Liver (tissue), 3 donors: ENCODE measurements at regions not wholly inside any gene's neighbourhood (a gene's known extent, or its start where the extent isn't known, plus 50 kb on each side); places are given as distances from the start of the nearest gene placed in this dataset.

Experiments used
- ATF3 ChIP-seq: IDR thresholded peaks from 2 replicates; pipeline ENCODE4 v1.6.1; 2016; ENCODE audit warnings: antibody characterized with exemption
- CTCF ChIP-seq: fragments of 150-350 bp; IDR thresholded peaks from 2 replicates; pipeline ENCODE4 v1.5.1; 2017; ENCODE audit warnings: improper control_type of control experiment, low read depth, low read length; ENCODE audit not compliant: missing input control
- GABPA ChIP-seq, 2 donors: IDR thresholded peaks in 1 of 2; conservative IDR thresholded peaks in 1 of 2; 2 replicates each; pipeline ENCODE4 v1.6.1; 2016; ENCODE audit warnings: antibody characterized with exemption in 2 of 2, mild to moderate bottlenecking in 1 of 2, moderate library complexity in 1 of 2
- HNF4A ChIP-seq, 2 donors: conservative IDR thresholded peaks; 2 replicates each; pipeline ENCODE4 v1.6.1; 2016; ENCODE audit warnings: antibody characterized with exemption in 2 of 2, mild to moderate bottlenecking in 2 of 2
- MAX ChIP-seq: IDR thresholded peaks from 2 replicates; pipeline ENCODE4 v1.6.1; 2016; ENCODE audit warnings: antibody characterized with exemption
- RAD21 ChIP-seq, 2 donors: IDR thresholded peaks; 2 replicates each; pipeline ENCODE4 v1.6.1; 2016; ENCODE audit warnings: antibody characterized with exemption in 2 of 2, mild to moderate bottlenecking in 2 of 2
- REST ChIP-seq: IDR thresholded peaks from 2 replicates; pipeline ENCODE4 v1.6.1; 2016; ENCODE audit warnings: antibody characterized with exemption, mild to moderate bottlenecking
- SP1 ChIP-seq: IDR thresholded peaks from 2 replicates; pipeline ENCODE4 v1.6.1; 2018; ENCODE audit warnings: antibody characterized with exemption, mild to moderate bottlenecking
- TAF1 ChIP-seq: conservative IDR thresholded peaks from 2 replicates; pipeline ENCODE4 v1.6.1; 2016; ENCODE audit warnings: antibody characterized with exemption, mild to moderate bottlenecking
- ZBTB33 ChIP-seq: IDR thresholded peaks from 2 replicates; pipeline ENCODE4 v1.6.1; 2016; ENCODE audit warnings: antibody characterized with exemption
- donor health status: healthy.
- donor health status: healthy.

GRCh38 chr2:234650911-234651310 lies 154.0 kb upstream of the ARL4C start:
- TF ChIP-seq CTCF (no peak), REST (no peak), GABPA (IDR thresholded peaks at IDR 0.05 in 1 of 2, conservative IDR thresholded peaks at IDR 0.05 in 1 of 2) (no peak), TAF1 (no peak), ZBTB33 (no peak), RAD21 (IDR thresholded peaks at IDR 0.05) (no peak), HNF4A (conservative IDR thresholded peaks at IDR 0.05) (no peak), SP1 (no peak), MAX (no peak), ATF3 (no peak)
